ENCODE measurements at regions not wholly inside any gene's neighbourhood (a gene's known extent, or its start where the extent isn't known, plus 50 kb on each side); places are given as distances from the start of the nearest gene placed in this dataset.

DNA sequence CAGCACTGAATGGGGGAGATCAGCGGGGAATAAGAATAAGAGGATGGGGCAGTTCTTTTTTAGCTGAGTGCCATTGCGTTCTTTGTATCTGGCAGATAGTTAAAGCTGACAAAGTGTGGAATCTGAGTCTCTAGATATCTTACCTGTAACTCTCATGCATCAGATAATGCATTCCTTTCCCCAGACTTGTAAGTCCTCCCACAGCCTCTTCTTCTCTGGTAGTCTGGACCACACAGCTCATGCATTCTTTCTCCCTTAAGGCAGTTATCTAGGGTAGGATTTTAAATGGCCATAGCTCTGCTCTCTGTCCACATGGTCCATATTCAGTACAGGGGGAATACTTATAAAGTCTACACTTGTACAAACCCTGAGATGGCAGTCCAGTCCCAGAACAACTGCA, 54.0 kb upstream of the FGF10 start:
- Histone ChIP-seq H3K4me3 (ENCODE audit: low read length) (no peak overlapping the region), H3K27ac (ENCODE audit: low read depth, low read length) (no peak overlapping the region), H3K4me1 (ENCODE audit: control insufficient read depth in 2 of 2, insufficient read depth in 2 of 2, low read length in 2 of 2) (no peaks in the 10 kb centered on the region), H3K27me3 (ENCODE audit: control insufficient read depth in 2 of 2, insufficient read depth in 2 of 2, low read length in 2 of 2) (no peaks in the 10 kb centered on the region), H3K9me3 (ENCODE audit: control insufficient read depth in 2 of 3, low read length in 3 of 3) (no peaks in the 10 kb centered on the region), H3K36me3 (ENCODE audit: control insufficient read depth in 2 of 3, insufficient read depth in 3 of 3, low read length in 3 of 3) (no peaks in the 10 kb centered on the region)
- peaks cover 0 to 27% (median 0%) of the 10 kb centered on the region in 11 donors for H3K9me3 Mint-ChIP-seq
- no peaks in the 10 kb centered on the region for H3K36me3 Mint-ChIP-seq
- DNase-seq (no peak), ATAC-seq (no peak)
- no peak overlapping the region for H3K4me3 Mint-ChIP-seq
- CTCF ChIA-PET, result no interaction called here
- H3K27ac Mint-ChIP-seq, result no peak overlapping the region
- no peaks in the 10 kb centered on the region for H3K27me3 Mint-ChIP-seq
- POLR2A ChIA-PET, result no interaction called here
- no peaks in the 10 kb centered on the region for H3K4me1 Mint-ChIP-seq
- intact Hi-C loops (cut with micrococcal nuclease), result no loop called here

DNA sequence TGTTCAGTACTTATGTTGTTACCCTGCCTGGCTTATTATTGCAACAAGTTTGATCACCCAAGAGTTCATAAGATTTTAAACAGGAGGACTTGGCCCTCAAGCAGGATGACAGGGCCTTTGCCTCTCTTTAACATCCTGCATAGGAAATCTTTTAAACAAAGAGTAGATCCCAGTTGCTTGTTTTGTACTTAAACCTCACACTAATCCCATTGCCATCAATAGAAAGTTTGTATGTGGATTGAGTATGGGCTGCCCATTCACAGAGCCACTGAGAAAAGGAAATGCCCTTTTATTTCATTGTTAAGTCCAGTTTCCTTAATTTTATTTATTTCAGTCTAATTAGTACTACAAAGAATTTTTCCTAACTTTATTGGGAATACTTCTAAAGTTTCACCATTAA, 52.2 kb upstream of the FGF10 start:
- intact Hi-C loops (cut with micrococcal nuclease), result no loop called here
- no peaks in the 10 kb centered on the region for H3K27me3 Mint-ChIP-seq
- H3K27me3 ChIP-seq (ENCODE audit: control insufficient read depth in 2 of 2, insufficient read depth in 2 of 2, low read length in 2 of 2), result no peaks in the 10 kb centered on the region

DNA sequence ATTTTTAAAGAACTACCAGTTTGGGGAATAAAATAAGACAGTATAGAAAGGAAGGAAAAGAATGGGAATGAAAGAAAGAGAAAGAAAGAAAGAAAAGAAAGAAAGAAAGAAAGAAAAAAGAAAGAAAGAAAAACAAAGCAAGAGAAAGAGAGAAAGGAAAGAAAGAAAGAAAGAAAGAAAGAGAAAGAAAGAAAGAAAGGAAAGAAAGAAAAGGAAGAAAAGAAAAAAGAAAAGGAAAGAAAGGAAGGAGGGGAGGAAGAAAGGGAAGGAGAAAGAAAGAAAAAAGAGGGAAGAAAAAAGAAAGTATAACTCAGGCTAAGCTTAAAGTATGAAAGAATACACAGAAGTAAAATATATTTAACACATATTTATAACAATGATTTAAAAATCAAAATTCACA, 51.0 kb upstream of the FGF10 start:
- Mint-ChIP-seq H3K27me3 (no peaks in the 10 kb centered on the region), H3K4me1 (no peaks in the 10 kb centered on the region), H3K27ac (no peak overlapping the region), H3K36me3 (no peaks in the 10 kb centered on the region), H3K9me3 (peaks cover 0 to 22% (median 2%) of the 10 kb centered on the region in 11 donors), H3K4me3 (no peak overlapping the region)
- Histone ChIP-seq H3K4me3 (ENCODE audit: low read length) (no peak overlapping the region), H3K36me3 (ENCODE audit: control insufficient read depth in 2 of 3, insufficient read depth in 3 of 3, low read length in 3 of 3) (no peaks in the 10 kb centered on the region), H3K27ac (ENCODE audit: low read depth, low read length) (no peak overlapping the region), H3K4me1 (ENCODE audit: control insufficient read depth in 2 of 2, insufficient read depth in 2 of 2, low read length in 2 of 2) (no peaks in the 10 kb centered on the region), H3K9me3 (ENCODE audit: control insufficient read depth in 2 of 3, low read length in 3 of 3) (no peaks in the 10 kb centered on the region), H3K27me3 (ENCODE audit: control insufficient read depth in 2 of 2, insufficient read depth in 2 of 2, low read length in 2 of 2) (no peaks in the 10 kb centered on the region)
- CTCF ChIA-PET, result no interaction called here
- intact Hi-C loops (cut with micrococcal nuclease), result no loop called here
- ATAC-seq (no peak), DNase-seq (no peak)
- POLR2A ChIA-PET, result no interaction called here

More for the DNA sequence above, 52.2 kb upstream of the FGF10 start:
- no peak overlapping the region for H3K27ac ChIP-seq (ENCODE audit: low read depth, low read length)
- H3K4me3 ChIP-seq (ENCODE audit: low read length), result no peak overlapping the region
- Mint-ChIP-seq H3K36me3 (no peaks in the 10 kb centered on the region), H3K27ac (no peak overlapping the region), H3K4me1 (no peaks in the 10 kb centered on the region), H3K9me3 (peaks cover 0 to 32% (median 0%) of the 10 kb centered on the region in 11 donors), H3K4me3 (no peak overlapping the region)
- DNase-seq, result no peak
- no peaks in the 10 kb centered on the region for H3K36me3 ChIP-seq (ENCODE audit: control insufficient read depth in 2 of 3, insufficient read depth in 3 of 3, low read length in 3 of 3)
- ChIA-PET CTCF (no interaction called here), POLR2A (no interaction called here)
- no peaks in the 10 kb centered on the region for H3K4me1 ChIP-seq (ENCODE audit: control insufficient read depth in 2 of 2, insufficient read depth in 2 of 2, low read length in 2 of 2)
- ATAC-seq, result no peak
- no peaks in the 10 kb centered on the region for H3K9me3 ChIP-seq (ENCODE audit: control insufficient read depth in 2 of 3, low read length in 3 of 3)

Measured in naive thymus-derived CD4-positive, alpha-beta T cell (primary cell).